H9 (cell line): ENCODE measurements at regions not wholly inside any gene's neighbourhood (a gene's known extent, or its start where the extent isn't known, plus 50 kb on each side); places are given as distances from the start of the nearest gene placed in this dataset.

Experiments used
- DNase-seq: peaks from one replicate; pipeline ENCODE4 v3.0.0-alpha.2; 2017
- H2AFZ ChIP-seq: one replicate; pipeline ENCODE4 v1.6.1; 2013; ENCODE audit warnings: mild to moderate bottlenecking, low read length, control low read depth, moderate library complexity
- H2AK5ac ChIP-seq: 2 replicates; pipeline ENCODE4 v1.6.1; 2013; ENCODE audit warnings: low read length, control low read depth, mixed read lengths; ENCODE audit not compliant: insufficient read length
- H2BK120ac ChIP-seq: one replicate; pipeline ENCODE4 v1.6.1; 2013; ENCODE audit warnings: low read depth, mild to moderate bottlenecking, low read length, control low read depth, inconsistent platforms; ENCODE audit not compliant: poor library complexity, severe bottlenecking
- H2BK12ac ChIP-seq: 2 replicates; pipeline ENCODE4 v1.6.1; 2013; ENCODE audit warnings: low read length, control low read depth, mixed read lengths, low read depth; ENCODE audit not compliant: insufficient read length
- H2BK15ac ChIP-seq: 2 replicates; pipeline ENCODE4 v1.6.1; 2013; ENCODE audit warnings: low read depth, low read length, control low read depth
- H2BK20ac ChIP-seq: one replicate; pipeline ENCODE4 v1.6.1; 2013; ENCODE audit warnings: low read depth, mild to moderate bottlenecking, low read length, control low read depth, inconsistent platforms; ENCODE audit not compliant: poor library complexity, severe bottlenecking
- H2BK5ac ChIP-seq: 2 replicates; pipeline ENCODE4 v1.6.1; 2013; ENCODE audit warnings: low read length, control low read depth, mixed read lengths; ENCODE audit not compliant: insufficient read length
- H3K14ac ChIP-seq: 2 replicates; pipeline ENCODE4 v1.6.1; 2013; ENCODE audit warnings: low read length, control low read depth; ENCODE audit not compliant: insufficient read depth
- H3K18ac ChIP-seq: 2 replicates; pipeline ENCODE4 v1.6.1; 2013; ENCODE audit warnings: low read depth, mild to moderate bottlenecking, mixed read lengths, low read length, control low read depth; ENCODE audit not compliant: insufficient read length
- H3K23ac ChIP-seq: 2 replicates; pipeline ENCODE4 v1.6.1; 2013; ENCODE audit warnings: low read length, control low read depth, mixed read lengths, low read depth; ENCODE audit not compliant: insufficient read length
- H3K23me2 ChIP-seq: 2 replicates; pipeline ENCODE4 v1.6.1; 2013; ENCODE audit warnings: low read depth, mild to moderate bottlenecking, mixed read lengths, low read length, control low read depth; ENCODE audit not compliant: insufficient read length, poor library complexity, severe bottlenecking
- H3K27ac ChIP-seq: 2 replicates; pipeline ENCODE4 v1.5.1; 2013; ENCODE audit warnings: low read length, control low read depth, mixed read lengths, low read depth; ENCODE audit not compliant: insufficient read length
- H3K27me3 ChIP-seq: 2 replicates; pipeline ENCODE4 v1.6.1; 2013; ENCODE audit warnings: low read length, control low read depth, inconsistent platforms; ENCODE audit not compliant: insufficient read depth
- H3K4ac ChIP-seq: 2 replicates; pipeline ENCODE4 v1.6.1; 2013; ENCODE audit warnings: low read depth, mild to moderate bottlenecking, control low read depth, inconsistent platforms, low read length, moderate library complexity
- H3K4me1 ChIP-seq: 2 replicates; pipeline ENCODE4 v1.6.1; 2013; ENCODE audit warnings: low read length, control low read depth, inconsistent platforms; ENCODE audit not compliant: insufficient read depth
- H3K4me2 ChIP-seq: 2 replicates; pipeline ENCODE4 v1.6.1; 2013; ENCODE audit warnings: low read length, control low read depth, mixed read lengths; ENCODE audit not compliant: insufficient read length, insufficient read depth
- H3K56ac ChIP-seq: 2 replicates; pipeline ENCODE4 v1.6.1; 2013; ENCODE audit warnings: low read depth, mild to moderate bottlenecking, mixed read lengths, low read length, control low read depth; ENCODE audit not compliant: insufficient read length
- H3K79me1 ChIP-seq: 2 replicates; pipeline ENCODE4 v1.6.1; 2013; ENCODE audit warnings: low read depth, mild to moderate bottlenecking, moderate library complexity, low read length, control low read depth, inconsistent platforms; ENCODE audit not compliant: insufficient read depth, poor library complexity, severe bottlenecking
- H3K79me2 ChIP-seq: 2 replicates; pipeline ENCODE4 v1.6.1; 2013; ENCODE audit warnings: low read length, control low read depth, inconsistent platforms; ENCODE audit not compliant: insufficient read depth
- H3K9ac ChIP-seq: 2 replicates; pipeline ENCODE4 v1.6.1; 2013; ENCODE audit warnings: low read length, control low read depth, mixed read lengths; ENCODE audit not compliant: insufficient read length; ENCODE audit errors: extremely low read depth
- H3K9me3 ChIP-seq: one replicate; pipeline ENCODE4 v1.6.1; 2013; ENCODE audit warnings: low read depth, low read length, inconsistent platforms; ENCODE audit not compliant: control insufficient read depth
- H3T11ph ChIP-seq: one replicate; pipeline ENCODE4 v1.6.1; 2013; ENCODE audit warnings: mild to moderate bottlenecking, low read length, control low read depth, inconsistent platforms
- H4K20me1 ChIP-seq: one replicate; pipeline ENCODE4 v1.6.1; 2013; ENCODE audit not compliant: control insufficient read depth, insufficient read length, insufficient read depth
- H4K5ac ChIP-seq: 2 replicates; pipeline ENCODE4 v1.6.1; 2013; ENCODE audit warnings: low read depth, mild to moderate bottlenecking, mixed read lengths, low read length, control low read depth; ENCODE audit not compliant: insufficient read length
- H4K8ac ChIP-seq: replicated peaks from 2 replicates; pipeline ENCODE4 v1.6.1; 2013; ENCODE audit warnings: low read length, control low read depth, mixed read lengths, low read depth; ENCODE audit not compliant: insufficient read length
- H4K91ac ChIP-seq: 2 replicates; pipeline ENCODE4 v1.6.1; 2013; ENCODE audit warnings: low read depth, mild to moderate bottlenecking, moderate library complexity, mixed read lengths, low read length, control low read depth; ENCODE audit not compliant: insufficient read length
- H3K27ac Mint-ChIP-seq, 3 experiments: 2 replicates in 2 of 3; 3 replicates in 1 of 3; pipeline ENCODE4 v1.8.0; 2020 to 2021; ENCODE audit warnings: mixed read lengths in 3 of 3, mild to moderate bottlenecking in 1 of 3, moderate library complexity in 1 of 3
- H3K27me3 Mint-ChIP-seq: 2 replicates; pipeline ENCODE4 v1.8.0; 2021; ENCODE audit warnings: low read depth, mild to moderate bottlenecking, moderate library complexity, mixed read lengths
- H3K36me3 Mint-ChIP-seq, 3 experiments: 2 replicates in 2 of 3; 3 replicates in 1 of 3; pipeline ENCODE4 v1.8.0; 2020 to 2021; ENCODE audit warnings: low read depth in 3 of 3, mixed read lengths in 3 of 3; ENCODE audit not compliant: insufficient read depth in 1 of 3
- H3K4me1 Mint-ChIP-seq, 2 experiments: 2 replicates each; pipeline ENCODE4 v1.8.0; 2020; ENCODE audit warnings: mixed read lengths in 2 of 2
- H3K4me3 Mint-ChIP-seq, 2 experiments: 2 replicates in 1 of 2; 3 replicates in 1 of 2; pipeline ENCODE4 v1.8.0; 2020 to 2021; ENCODE audit warnings: mild to moderate bottlenecking in 2 of 2, mixed read lengths in 2 of 2, moderate library complexity in 1 of 2
- H3K9me3 Mint-ChIP-seq, 2 experiments: 2 replicates in 1 of 2; 3 replicates in 1 of 2; pipeline ENCODE4 v1.8.0; 2020; ENCODE audit warnings: mild to moderate bottlenecking in 2 of 2, mixed read lengths in 2 of 2, moderate library complexity in 1 of 2
- CTCF ChIP-seq: fragments of 200-600 bp; sonication (generic); conservative IDR thresholded peaks from 3 replicates; pipeline ENCODE4 v1.8.0; 2021; ENCODE audit warnings: antibody characterized with exemption, mild to moderate bottlenecking
- WGBS: extraction: QIAGEN DNeasy Blood & Tissue Kit; methylation state at CpG from one replicate; pipeline ENCODE4 v1.1.7; 2013; ENCODE audit warnings: missing lambda C conversion rate, low lambda C conversion rate, mixed read lengths; ENCODE audit not compliant: insufficient read length; ENCODE audit errors: extremely low coverage; 5-methylcytosine and 5-hydroxymethylcytosine counted together

GRCh38 chr20:51856432-51856831, 54.1 kb upstream of the SALL4 start:
- Histone ChIP-seq H2AFZ (no peak overlapping the region), H3K14ac (no peak overlapping the region), H4K8ac (no peak overlapping the region), H3K56ac (no peak overlapping the region), H3K9me3 (no peaks in the 10 kb centered on the region), H3K27ac (no peak overlapping the region), H2BK5ac (no peak overlapping the region), H3K23ac (no peak overlapping the region), H3K18ac (no peak overlapping the region), H3K4ac (no peak overlapping the region), H3K79me2 (no peaks in the 10 kb centered on the region), H3K23me2 (no peaks in the 10 kb centered on the region), H3K9ac (no peak overlapping the region), H2BK12ac (no peak overlapping the region), H2BK20ac (no peak overlapping the region), H2AK5ac (no peak overlapping the region), H3K4me2 (no peak overlapping the region), H2BK15ac (no peak overlapping the region), H4K91ac (no peak overlapping the region), H4K20me1 (no peaks in the 10 kb centered on the region), H3K79me1 (no peaks in the 10 kb centered on the region), H3K27me3 (no peaks in the 10 kb centered on the region), H3K4me1 (no peaks in the 10 kb centered on the region), H2BK120ac (no peak overlapping the region), H3T11ph (no peak overlapping the region), H4K5ac (no peak overlapping the region)
- Mint-ChIP-seq H3K9me3 (no peaks in the 10 kb centered on the region), H3K4me1 (peaks cover 3 to 4% of the 10 kb centered on the region in 2 experiments), H3K4me3 (no peak overlapping the region), H3K27ac (no peak overlapping the region), H3K36me3 (no peaks in the 10 kb centered on the region), H3K27me3 (no peaks in the 10 kb centered on the region; the same call in 1 of the 2 replicates)
- no CpG with 5 or more reads among the region's 3 CpGs for WGBS
- TF ChIP-seq CTCF, result no peak
- no peak for DNase-seq
